GM21381 (cell line): ENCODE measurements at regions not wholly inside any gene's neighbourhood (a gene's known extent, or its start where the extent isn't known, plus 50 kb on each side); places are given as distances from the start of the nearest gene placed in this dataset.
"Not testable (repeated sequence)": the region's sequence is repeated elsewhere in the genome, so short reads cannot be mapped to it uniquely, and the experiment has no call there.

ENCODE experiments used
- ATAC-seq: cut with Tn5 transposase; IDR thresholded peaks from one replicate; pipeline ENCODE4 v1.9.1; 2021; ENCODE audit warnings: mild to moderate bottlenecking, moderate library complexity; ENCODE audit not compliant: unreplicated experiment

GRCh38 chr4:27075603-27076002, 215.0 kb downstream of the STIM2 start:
- not testable (repeated sequence) for ATAC-seq

GRCh38 chr4:27078934-27079455, 218.4 kb downstream of the STIM2 start:
- no peak for ATAC-seq

GRCh38 chr4:27081675-27082586, 221.3 kb downstream of the STIM2 start:
- ATAC-seq, result peak; percentile 56

DNA sequence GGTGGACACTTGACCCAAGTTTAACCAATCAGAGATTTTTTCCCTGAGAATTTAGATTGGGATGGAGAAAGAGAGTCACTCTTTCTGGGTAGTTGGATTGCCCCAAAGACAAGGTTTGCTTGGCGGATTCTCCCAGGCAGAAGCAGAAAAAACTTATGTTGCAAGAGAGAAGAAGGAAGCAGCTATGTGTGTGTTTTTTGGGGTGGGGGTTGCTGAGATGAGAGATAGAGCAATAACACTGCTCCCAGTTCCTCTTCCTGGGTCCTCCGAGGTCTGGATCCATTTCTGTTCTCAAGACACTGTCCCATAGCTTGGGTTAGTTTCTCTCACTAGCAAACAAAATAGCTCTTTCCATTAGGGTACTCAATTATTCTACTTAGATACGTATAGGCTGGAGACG, 222.1 kb downstream of the STIM2 start:
- ATAC-seq, result no peak

- ATAC-seq, result no peak
These were observed 224.2 kb downstream of the STIM2 start for GRCh38 chr4:27084685-27085361.

GRCh38 chr4:27085396-27085795, 224.8 kb downstream of the STIM2 start:
- no peak for ATAC-seq

DNA sequence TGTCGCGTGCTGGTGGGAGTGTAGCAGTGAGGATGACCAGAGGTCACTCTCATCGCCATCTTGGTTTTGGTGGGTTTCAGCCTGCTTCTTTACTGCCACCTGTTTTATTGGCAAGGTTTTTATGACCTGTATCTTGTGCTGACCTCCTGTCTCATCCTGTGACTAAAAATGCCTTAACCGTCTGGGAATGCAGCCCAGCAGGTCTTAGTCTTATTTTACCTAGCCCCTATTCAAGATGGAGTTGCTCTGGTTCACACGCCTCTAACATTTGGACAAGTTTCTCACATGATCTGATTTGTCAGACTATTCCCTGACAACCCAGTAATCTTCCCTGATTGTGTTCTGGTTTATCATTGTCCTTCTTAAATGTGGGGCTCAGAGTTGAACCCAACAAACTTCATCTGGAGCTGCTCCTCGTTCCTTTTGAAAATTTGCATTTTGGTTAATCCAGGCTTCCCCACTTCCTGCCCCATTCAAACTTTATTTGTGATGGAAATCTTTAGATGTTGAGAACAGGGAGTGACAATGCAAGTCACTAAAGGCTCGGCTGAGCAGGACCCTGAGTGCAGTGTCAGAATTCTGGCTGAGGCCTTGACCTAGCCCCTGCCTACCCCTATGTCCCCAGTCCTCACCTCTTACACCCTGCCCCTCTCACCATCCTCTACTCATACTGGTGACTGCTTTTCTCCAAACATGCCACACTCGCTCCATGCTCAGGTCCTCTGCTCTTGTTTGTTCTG, 226.8 kb downstream of the STIM2 start:
- no peak for ATAC-seq

DNA sequence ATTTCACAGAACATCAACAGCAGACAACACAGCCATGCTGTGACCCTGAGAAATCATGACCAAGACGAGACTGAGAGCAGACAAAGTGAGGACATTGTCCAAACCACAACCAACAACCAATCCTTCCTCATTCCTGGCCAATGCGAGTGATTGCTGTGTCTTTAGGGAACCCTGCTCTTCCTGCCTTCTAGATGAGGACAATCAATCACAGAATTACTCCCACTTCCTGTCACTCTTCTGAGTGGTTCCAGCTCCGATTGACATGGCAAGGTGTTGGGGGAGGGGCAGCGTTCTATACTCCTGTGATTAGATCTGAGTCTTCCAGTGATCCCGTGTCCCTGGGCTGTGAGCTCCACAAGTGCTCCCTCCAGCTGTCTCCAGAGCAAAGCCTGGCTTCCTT, 227.8 kb downstream of the STIM2 start:
- ATAC-seq, result no peak

- ATAC-seq, result no peak
These were observed 228.5 kb downstream of the STIM2 start for GRCh38 chr4:27089186-27089585.

GRCh38 chr4:27090406-27090805, 229.8 kb downstream of the STIM2 start:
- no peak for ATAC-seq

DNA sequence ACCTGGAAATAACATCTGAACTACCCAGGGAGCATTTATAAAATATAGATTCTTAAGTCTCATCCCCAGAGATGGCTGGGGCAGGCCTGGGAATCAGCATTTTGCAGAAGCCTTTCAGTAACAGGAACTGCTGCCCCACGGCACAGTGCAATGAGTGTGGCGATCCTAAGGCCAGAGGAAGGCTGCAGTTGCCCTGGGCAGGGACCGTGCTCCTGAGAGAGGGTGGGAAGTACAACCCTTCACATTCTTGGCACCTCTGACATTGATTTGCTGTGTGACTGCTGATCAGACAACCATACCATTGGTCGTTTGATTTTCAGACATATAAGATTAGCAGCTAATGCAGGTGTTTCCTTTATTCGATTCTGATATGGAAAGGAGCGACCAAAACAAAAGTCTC, 233.6 kb downstream of the STIM2 start:
- ATAC-seq, result no peak

GRCh38 chr4:27094783-27095182, 234.1 kb downstream of the STIM2 start:
- ATAC-seq, result no peak

- no peak for ATAC-seq
These were observed 235.6 kb downstream of the STIM2 start for GRCh38 chr4:27096142-27096824.

GRCh38 chr4:27098034-27098433, 237.4 kb downstream of the STIM2 start:
- no peak for ATAC-seq

GRCh38 chr4:27100713-27101112, 240.1 kb downstream of the STIM2 start:
- ATAC-seq, result no peak

- ATAC-seq, result no peak
These were observed 240.5 kb downstream of the STIM2 start for GRCh38 chr4:27101126-27101525.

GRCh38 chr4:27101561-27101960, 240.9 kb downstream of the STIM2 start:
- no peak for ATAC-seq

DNA sequence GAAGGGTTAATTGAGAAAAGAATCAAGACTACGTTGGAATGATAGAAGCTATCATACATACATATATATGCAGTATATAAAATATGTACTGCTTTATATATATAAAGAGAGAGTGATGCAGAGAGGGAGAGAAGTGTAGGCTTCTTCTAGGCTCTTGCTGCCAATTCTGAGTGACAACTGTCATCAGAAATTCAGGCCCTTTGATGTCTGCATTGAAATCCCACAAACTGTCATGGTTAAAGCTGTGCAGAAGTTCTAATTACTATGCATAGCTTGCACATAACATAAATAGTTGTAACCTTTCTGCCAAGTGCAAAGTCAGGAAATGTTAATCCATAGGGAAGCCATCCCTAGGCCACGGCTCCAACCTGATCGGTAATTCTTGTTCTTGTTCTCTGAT, 251.0 kb downstream of the STIM2 start:
- ATAC-seq, result no peak

GRCh38 chr4:27112587-27112986, 251.9 kb downstream of the STIM2 start:
- no peak for ATAC-seq

DNA sequence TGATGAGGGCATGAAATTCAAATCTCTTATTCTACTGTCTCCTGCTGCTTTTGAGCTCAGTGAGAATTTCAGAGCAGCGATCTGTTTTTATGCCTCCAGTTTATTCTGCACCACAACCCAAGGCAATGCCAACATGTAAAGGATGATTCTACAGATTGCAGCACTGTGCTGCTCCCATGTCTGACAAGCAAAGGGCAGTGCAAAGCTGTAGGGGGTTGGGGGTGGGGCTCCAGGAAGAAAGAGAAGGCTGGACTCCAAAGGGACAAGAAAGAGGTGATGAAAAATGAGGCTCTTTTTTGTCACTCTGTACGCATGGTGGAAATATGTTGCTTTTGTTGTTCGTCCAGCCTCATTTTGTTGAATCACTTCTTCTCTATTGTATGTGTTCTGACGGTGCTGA, 254.6 kb downstream of the STIM2 start:
- no peak for ATAC-seq

GRCh38 chr4:27117453-27117852, 256.8 kb downstream of the STIM2 start:
- ATAC-seq, result no peak
